H1 (cell line): ENCODE measurements at regions not wholly inside any gene's neighbourhood (a gene's known extent, or its start where the extent isn't known, plus 50 kb on each side); places are given as distances from the start of the nearest gene placed in this dataset.

Source experiments
- CTCF ChIA-PET: fragments of 300-600 bp; sonication (Branson Sonifier 250); formaldehyde crosslinking; loops from one replicate; lab custom pipeline; 2021; ENCODE audit not compliant: partially characterized antibody; lab: Charles Lee
- POLR2A ChIA-PET: fragments of 300-600 bp; sonication (Branson Sonifier 250); formaldehyde crosslinking; loops from one replicate; lab custom pipeline; 2021; ENCODE audit warnings: inconsistent platforms; ENCODE audit not compliant: partially characterized antibody; lab: Charles Lee
- DNase-seq, 2 experiments: peaks; one replicate each; pipeline versions ENCODE4 v3.0.0 to v3.0.0-alpha.2; 2010 to 2022; ENCODE audit warnings: low spot score in 2 of 2, low read depth in 1 of 2, mixed read lengths in 1 of 2
- FAIRE-seq: peaks from 2 replicates; lab custom pipeline; 2011; peaks lifted over from hg19 to GRCh38; lab: Jason Lieb, UNC
- H2AFZ ChIP-seq: 2 replicates; pipeline ENCODE4 v1.8.1; 2012; ENCODE audit warnings: low read length, inconsistent platforms
- H2AK5ac ChIP-seq: 2 replicates; pipeline ENCODE4 v1.6.1; 2013; ENCODE audit warnings: low read depth, low read length
- H2BK120ac ChIP-seq: replicated peaks from 2 replicates; pipeline ENCODE3; 2013; ENCODE audit warnings: low read depth, low read length, inconsistent platforms
- H2BK12ac ChIP-seq: 2 replicates; pipeline ENCODE4 v1.6.1; 2013; ENCODE audit warnings: low read depth, low read length
- H2BK15ac ChIP-seq: 2 replicates; pipeline ENCODE4 v1.6.1; 2013; ENCODE audit warnings: low read length
- H2BK20ac ChIP-seq: 2 replicates; pipeline ENCODE4 v1.6.1; 2013; ENCODE audit warnings: low read length
- H2BK5ac ChIP-seq: 2 replicates; pipeline ENCODE4 v1.6.1; 2013; ENCODE audit warnings: low read depth, low read length
- H3K14ac ChIP-seq: 2 replicates; pipeline ENCODE4 v1.6.1; 2013; ENCODE audit warnings: inconsistent platforms; ENCODE audit not compliant: insufficient read length
- H3K18ac ChIP-seq: 2 replicates; pipeline ENCODE4 v1.6.1; 2013; ENCODE audit warnings: low read length; ENCODE audit errors: extremely low read depth
- H3K23ac ChIP-seq: 2 replicates; pipeline ENCODE4 v1.6.1; 2013; ENCODE audit warnings: inconsistent platforms; ENCODE audit not compliant: insufficient read length
- H3K23me2 ChIP-seq: 2 replicates; pipeline ENCODE4 v1.6.1; 2013; ENCODE audit warnings: low read depth, low read length
- H3K27ac ChIP-seq: 2 replicates; pipeline ENCODE4 v1.6.1; 2011; ENCODE audit warnings: low read depth, low read length, inconsistent platforms
- H3K27me3 ChIP-seq, 4 experiments: replicated peaks in 1 of 4; 1 replicate in 1 of 4; 2 replicates in 3 of 4; pipeline versions ENCODE4 v1.6.1 to v1.8.1; 2011 to 2013; ENCODE audit warnings: low read length in 3 of 4, mild to moderate bottlenecking in 3 of 4, inconsistent platforms in 2 of 4, mixed read lengths in 2 of 4, moderate library complexity in 1 of 4; ENCODE audit not compliant: control insufficient read depth in 3 of 4, insufficient read depth in 3 of 4; ENCODE audit errors: extremely low read depth in 1 of 4
- H3K36me3 ChIP-seq, 4 experiments: 2 replicates each; pipeline versions ENCODE4 v1.6.1 to v1.8.1; 2011 to 2013; ENCODE audit warnings: mild to moderate bottlenecking in 4 of 4, low read length in 3 of 4, moderate library complexity in 2 of 4, control low read depth in 1 of 4, inconsistent platforms in 1 of 4; ENCODE audit not compliant: insufficient read depth in 4 of 4, control insufficient read depth in 2 of 4
- H3K4ac ChIP-seq: replicated peaks from 2 replicates; pipeline ENCODE3; 2013; ENCODE audit warnings: low read length, low read depth, mixed read lengths, inconsistent platforms; ENCODE audit not compliant: insufficient read length
- H3K4me1 ChIP-seq, 4 experiments: replicated peaks in 1 of 4; 1 replicate in 1 of 4; 2 replicates in 3 of 4; pipeline versions ENCODE4 v1.6.1 to v1.8.1; 2011 to 2013; ENCODE audit warnings: low read length in 3 of 4, inconsistent platforms in 2 of 4, mixed read lengths in 1 of 4; ENCODE audit not compliant: insufficient read depth in 4 of 4, control insufficient read depth in 3 of 4
- H3K4me2 ChIP-seq, 2 experiments: 2 replicates each; pipeline versions ENCODE4 v1.6.1 to v1.8.1; 2011 to 2013; ENCODE audit warnings: low read depth in 2 of 2, low read length in 2 of 2, control low read depth in 1 of 2, inconsistent platforms in 1 of 2, mild to moderate bottlenecking in 1 of 2; ENCODE audit not compliant: insufficient read depth in 1 of 2
- H3K4me3 ChIP-seq, 4 experiments: fragments of 200-600, 300-600 bp in 1 of 4; sonication (generic), shearing (Covaris generic), sonication (Bioruptor Twin) in 1 of 4; 2 replicates each; pipeline versions ENCODE4 v1.5.1 to v1.8.1; 2011 to 2016; ENCODE audit warnings: low read length in 4 of 4, low read depth in 3 of 4, control low read depth in 2 of 4, inconsistent platforms in 2 of 4, mild to moderate bottlenecking in 2 of 4, mixed read lengths in 1 of 4, moderate library complexity in 1 of 4; ENCODE audit not compliant: insufficient read depth in 2 of 4; ENCODE audit errors: extremely low read depth in 1 of 4
- H3K56ac ChIP-seq: replicated peaks from 2 replicates; pipeline ENCODE3; 2013; ENCODE audit warnings: low read depth, mild to moderate bottlenecking, mixed read lengths, low read length, inconsistent platforms; ENCODE audit not compliant: insufficient read length
- H3K79me1 ChIP-seq: 2 replicates; pipeline ENCODE4 v1.6.1; 2013; ENCODE audit warnings: low read depth, low read length, control low read depth
- H3K79me2 ChIP-seq, 2 experiments: 2 replicates each; pipeline versions ENCODE4 v1.6.1 to v1.8.1; 2012 to 2013; ENCODE audit warnings: low read length in 2 of 2, mild to moderate bottlenecking in 2 of 2, inconsistent platforms in 1 of 2; ENCODE audit not compliant: insufficient read depth in 2 of 2, control insufficient read depth in 1 of 2
- H3K9ac ChIP-seq, 4 experiments: replicated peaks in 1 of 4; 1 replicate in 1 of 4; 2 replicates in 3 of 4; pipeline versions ENCODE4 v1.6.1 to v1.8.1; 2011 to 2013; ENCODE audit warnings: low read depth in 3 of 4, low read length in 3 of 4, control low read depth in 2 of 4, mild to moderate bottlenecking in 2 of 4, moderate library complexity in 2 of 4, inconsistent platforms in 1 of 4; ENCODE audit errors: extremely low read depth in 1 of 4
- H3K9me3 ChIP-seq, 2 experiments: 2 replicates each; pipeline versions ENCODE4 v1.6.1 to v1.8.1; 2012 to 2013; ENCODE audit warnings: mild to moderate bottlenecking in 2 of 2, moderate library complexity in 2 of 2, control low read depth in 1 of 2, inconsistent platforms in 1 of 2, low read depth in 1 of 2, low read length in 1 of 2, mixed read lengths in 1 of 2; ENCODE audit not compliant: insufficient read depth in 2 of 2
- H4K20me1 ChIP-seq, 2 experiments: replicated peaks in 1 of 2; 2 replicates each; pipeline versions ENCODE3 to v1.8.1; 2011 to 2013; ENCODE audit warnings: inconsistent platforms in 2 of 2, low read length in 2 of 2, mild to moderate bottlenecking in 1 of 2; ENCODE audit not compliant: insufficient read depth in 2 of 2, control insufficient read depth in 1 of 2
- H4K5ac ChIP-seq: 2 replicates; pipeline ENCODE4 v1.6.1; 2013; ENCODE audit warnings: low read length, low read depth, mixed read lengths, inconsistent platforms; ENCODE audit not compliant: insufficient read length
- H4K8ac ChIP-seq: 2 replicates; pipeline ENCODE4 v1.8.0; 2013; ENCODE audit warnings: mild to moderate bottlenecking, moderate library complexity, low read length, inconsistent platforms; ENCODE audit not compliant: insufficient read depth; ENCODE audit errors: extremely low read depth
- H4K91ac ChIP-seq: replicated peaks from 2 replicates; pipeline ENCODE3; 2013; ENCODE audit warnings: low read length, mixed read lengths, inconsistent platforms; ENCODE audit not compliant: insufficient read length
- CEBPB ChIP-seq: IDR thresholded peaks from 2 replicates; pipeline ENCODE4 v1.6.1; 2012; ENCODE audit warnings: low read depth, low read length
- POLR2AphosphoS5 ChIP-seq: IDR thresholded peaks from 2 replicates; pipeline ENCODE4 v1.6.1; 2011; ENCODE audit warnings: low read depth, low read length
- RBBP5 ChIP-seq: IDR thresholded peaks from 2 replicates; pipeline ENCODE4 v1.7.1; 2012; ENCODE audit warnings: low read depth, mild to moderate bottlenecking, inconsistent platforms, low read length, moderate library complexity, borderline replicate concordance
- RXRA ChIP-seq: IDR thresholded peaks from 2 replicates; pipeline ENCODE4 v1.6.1; 2011; ENCODE audit warnings: low read depth, mild to moderate bottlenecking, low read length, moderate library complexity; ENCODE audit not compliant: insufficient read depth
- SIX5 ChIP-seq: IDR thresholded peaks from 2 replicates; pipeline ENCODE4 v1.6.1; 2011; ENCODE audit warnings: mild to moderate bottlenecking, low read depth, low read length
- SP2 ChIP-seq: IDR thresholded peaks from 2 replicates; pipeline ENCODE4 v1.6.1; 2012; ENCODE audit warnings: mild to moderate bottlenecking, low read length, inconsistent platforms
- WGBS, 2 experiments: shearing (Covaris generic) in 1 of 2; methylation state at CpG; one replicate each; pipeline versions ENCODE4 v1.1.6 to v1.1.7; 2013 to 2015; ENCODE audit warnings: low lambda C conversion rate in 2 of 2, mixed read lengths in 2 of 2, inconsistent platforms in 1 of 2, low coverage in 1 of 2, missing lambda C conversion rate in 1 of 2; ENCODE audit not compliant: insufficient replicate concordance in 2 of 2, insufficient coverage in 1 of 2, insufficient read length in 1 of 2; ENCODE audit errors: extremely low coverage in 1 of 2, missing lambda C conversion rate in 1 of 2; 5-methylcytosine and 5-hydroxymethylcytosine counted together

DNA sequence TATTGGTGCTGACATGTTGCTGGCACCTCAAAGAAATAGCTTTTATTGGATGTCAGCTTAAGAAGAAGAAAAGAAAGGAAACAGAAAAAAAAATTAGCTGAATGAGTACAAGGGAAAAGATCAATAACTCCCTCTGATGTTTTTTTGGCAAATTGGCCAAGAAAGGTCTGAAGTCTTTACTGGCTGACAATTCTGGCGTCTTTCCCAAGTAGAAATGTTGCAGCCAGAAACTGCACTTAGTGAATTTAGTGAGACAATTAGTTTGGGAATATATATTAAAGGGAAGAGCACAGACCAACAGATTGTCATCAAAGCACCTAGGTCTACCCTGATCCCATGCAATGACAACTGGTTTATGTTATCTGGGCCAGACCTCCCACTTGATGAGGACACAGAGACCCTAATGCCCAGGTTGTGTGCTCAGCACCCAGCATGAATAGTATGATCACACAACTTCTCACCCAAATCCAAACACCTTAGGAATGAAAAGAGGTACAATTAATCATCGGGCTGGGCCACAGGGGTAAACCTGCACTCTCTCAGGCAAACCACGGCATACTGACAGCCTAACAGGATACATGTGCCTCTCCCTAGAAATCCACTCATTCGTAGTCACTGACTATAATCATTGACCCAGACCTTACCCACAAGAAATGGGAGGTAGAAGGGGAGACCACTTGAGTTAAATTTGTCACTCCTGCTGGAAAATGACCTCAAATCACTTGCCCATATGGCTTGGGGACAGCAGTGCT, 612.3 kb upstream of the ARID1B start:
- no peak overlapping the region for H2BK15ac ChIP-seq
- H3K4me1 ChIP-seq: 0 out of 7 replicates have a peak, but pooled peaks cover 0 to 2% (median 0%) of the 10 kb centered on the region in 4 experiments
- no peak overlapping the region for H4K8ac ChIP-seq
- H3K4ac ChIP-seq: no peak overlapping the region
- H3K18ac ChIP-seq: no peak overlapping the region
- no peaks in the 10 kb centered on the region for H3K9me3 ChIP-seq
- no peak overlapping the region for H2AK5ac ChIP-seq
- no peak overlapping the region for H3K4me2 ChIP-seq
- H3K56ac ChIP-seq: no peak overlapping the region
- H3K23me2 ChIP-seq: no peaks in the 10 kb centered on the region
- H2BK20ac ChIP-seq: no peak overlapping the region
- no peak overlapping the region for H2BK5ac ChIP-seq
- no peak overlapping the region; the same call in 1 of the 2 replicates for H2BK12ac ChIP-seq
- H2BK120ac ChIP-seq: no peak overlapping the region
- no peak overlapping the region for H4K5ac ChIP-seq
- no peak overlapping the region for H4K91ac ChIP-seq
- no peak for TF ChIP-seq RBBP5
- no peak for TF ChIP-seq SP2
- no peak for TF ChIP-seq POLR2AphosphoS5
- no peak for TF ChIP-seq SIX5
- TF ChIP-seq CEBPB: no peak
- TF ChIP-seq RXRA: no peak
- ChIA-PET CTCF (no interaction called here), POLR2A (no interaction called here)
- H3K79me1 ChIP-seq: no peaks in the 10 kb centered on the region
- H3K14ac ChIP-seq: no peak overlapping the region
- no peaks in the 10 kb centered on the region for H4K20me1 ChIP-seq
- no peaks in the 10 kb centered on the region for H3K36me3 ChIP-seq
- H3K23ac ChIP-seq: no peak overlapping the region
- no peak overlapping the region for H3K9ac ChIP-seq
- no peaks in the 10 kb centered on the region for H3K27me3 ChIP-seq
- FAIRE-seq (no peak), DNase-seq (no peak)
- no peaks in the 10 kb centered on the region for H3K79me2 ChIP-seq
- H3K27ac ChIP-seq: no peak overlapping the region
- 88% methylated on average over 4 of the region's 4 CpGs; no CpG with 5 or more reads in 1 of the 2 experiments for WGBS, 2 experiments
- no peak overlapping the region for H2AFZ ChIP-seq
- H3K4me3 ChIP-seq: no peak overlapping the region
